ENCODE measurements at regions not wholly inside any gene's neighbourhood (a gene's known extent, or its start where the extent isn't known, plus 50 kb on each side); places are given as distances from the start of the nearest gene placed in this dataset.

DNA sequence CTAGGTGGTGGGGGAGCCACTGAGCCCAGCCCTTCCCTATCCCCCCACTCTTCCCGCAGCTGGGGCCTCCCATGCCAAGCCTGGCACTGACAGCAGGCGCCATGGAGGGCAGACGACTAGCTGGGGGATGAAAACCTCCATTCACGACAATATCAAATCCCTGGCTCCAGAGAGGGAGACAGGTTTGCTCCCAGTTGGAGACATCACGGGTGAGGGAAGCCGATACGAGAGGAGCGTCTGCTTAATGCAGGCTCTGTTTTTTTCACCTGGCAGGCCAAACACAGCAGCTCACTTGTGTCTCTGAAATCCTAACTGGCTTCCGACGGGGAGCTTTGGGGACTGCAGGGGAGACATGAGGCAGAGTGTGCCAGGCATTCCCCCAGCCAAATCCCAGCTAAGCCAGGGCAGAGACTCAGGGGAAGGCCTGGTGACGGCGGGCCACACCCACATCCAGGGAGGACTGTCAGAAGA lies 307.4 kb upstream of the ZMIZ1 start:
- H3K9ac ChIP-seq: no peak overlapping the region; a peak in 1 of 22 replicates
- H3K27me3 ChIP-seq: no peaks in the 10 kb centered on the region
- no peak for TF ChIP-seq Cebpa-rat (IDR thresholded peaks at IDR 0.05)
- no peaks in the 10 kb centered on the region for H4K20me1 ChIP-seq
- H3K27ac ChIP-seq: peak overlapping the region in 7 of 11 experiments; percentile 15 to 54 (median 33); a peak in 11 of 22 replicates
- H3K9me3 ChIP-seq (replicated peaks in 1 of 11): no peaks in the 10 kb centered on the region
- peaks cover 21 to 95% (median 78%) of the 10 kb centered on the region in 10 experiments for H3K4me1 ChIP-seq
- no peak overlapping the region for H3K4me3 ChIP-seq
- H3K36me3 ChIP-seq: no peaks in the 10 kb centered on the region
- H3K4me2 ChIP-seq: peak overlapping the region in 6 of 11 experiments; percentile 54 to 85 (median 79); a peak in 10 of 22 replicates

DNA sequence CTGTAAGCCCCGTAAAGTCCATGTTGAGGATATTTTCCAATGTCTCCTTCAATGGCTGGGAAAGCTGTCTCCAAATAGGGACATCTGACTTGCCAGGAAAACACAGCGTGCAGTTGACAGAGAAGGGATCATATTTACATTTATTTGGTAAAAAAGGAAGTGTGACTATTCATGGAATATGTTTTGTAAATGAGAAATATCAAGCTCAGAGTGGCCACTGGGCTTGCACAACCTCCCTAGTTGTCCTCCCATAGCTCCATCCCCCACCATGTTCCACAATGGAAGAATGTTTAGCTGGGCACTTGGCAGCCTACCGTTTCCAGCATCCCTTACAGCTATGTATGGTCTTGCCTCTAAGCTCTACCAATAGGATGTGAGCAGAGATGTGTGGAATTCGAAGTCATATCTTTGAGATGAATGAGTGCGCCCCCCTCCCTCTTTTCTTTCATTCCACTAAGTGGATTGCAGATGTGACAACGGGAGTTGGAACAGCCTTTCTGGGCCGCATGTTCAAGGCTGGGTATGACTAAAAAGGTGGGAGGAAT lies 306.6 kb upstream of the ZMIZ1 start:
- no peaks in the 10 kb centered on the region for H3K9me3 ChIP-seq (replicated peaks in 1 of 11)
- H3K4me1 ChIP-seq: peaks cover 13 to 86% (median 70%) of the 10 kb centered on the region in 10 experiments
- no peak overlapping the region; a peak in 1 of 22 replicates for H3K9ac ChIP-seq
- no peaks in the 10 kb centered on the region for H4K20me1 ChIP-seq
- no peak overlapping the region for H3K4me3 ChIP-seq
- no peaks in the 10 kb centered on the region for H3K27me3 ChIP-seq
- H3K4me2 ChIP-seq: peak overlapping the region in 8 of 11 experiments; percentile 10 to 85 (median 76); a peak in 14 of 22 replicates
- H3K27ac ChIP-seq: peak overlapping the region in 6 of 11 experiments; percentile 26 to 54 (median 35); a peak in 10 of 22 replicates
- TF ChIP-seq Cebpa-rat (IDR thresholded peaks at IDR 0.05): no peak
- H3K36me3 ChIP-seq: no peaks in the 10 kb centered on the region

DNA sequence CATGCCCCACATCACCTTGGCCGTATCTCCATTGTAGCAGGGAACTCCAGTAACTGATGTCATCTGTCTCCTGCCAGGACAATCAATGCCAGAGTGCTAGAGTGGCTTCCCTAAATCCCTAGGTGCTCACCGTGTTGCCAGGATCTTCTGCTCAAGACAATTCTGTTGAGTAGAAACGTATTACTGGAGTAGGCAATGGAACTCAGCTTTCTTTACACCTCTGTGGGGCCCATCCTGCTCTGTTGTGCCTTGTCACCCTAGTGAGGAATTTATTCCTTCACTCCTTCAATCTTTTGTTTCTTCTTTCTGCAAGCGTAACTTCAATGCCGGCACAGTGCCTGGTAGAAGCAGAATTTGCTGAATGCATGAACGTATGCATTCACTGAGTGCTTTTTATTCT lies 305.5 kb upstream of the ZMIZ1 start:
- Histone ChIP-seq H3K4me2 (peak overlapping the region in 5 of 11 experiments; percentile 75 to 85 (median 80); a peak in 11 of 22 replicates), H3K27ac (peak overlapping the region in 3 of 11 experiments; percentile 26 to 50 (median 47); a peak in 4 of 22 replicates), H4K20me1 (no peaks in the 10 kb centered on the region), H3K4me1 (peaks cover 2 to 76% (median 59%) of the 10 kb centered on the region in 10 experiments), H3K9me3 (replicated peaks in 1 of 11) (no peaks in the 10 kb centered on the region), H3K27me3 (no peaks in the 10 kb centered on the region), H3K9ac (no peak overlapping the region), H3K36me3 (no peaks in the 10 kb centered on the region), H3K4me3 (no peak overlapping the region)
- no peak for TF ChIP-seq Cebpa-rat (IDR thresholded peaks at IDR 0.05)

DNA sequence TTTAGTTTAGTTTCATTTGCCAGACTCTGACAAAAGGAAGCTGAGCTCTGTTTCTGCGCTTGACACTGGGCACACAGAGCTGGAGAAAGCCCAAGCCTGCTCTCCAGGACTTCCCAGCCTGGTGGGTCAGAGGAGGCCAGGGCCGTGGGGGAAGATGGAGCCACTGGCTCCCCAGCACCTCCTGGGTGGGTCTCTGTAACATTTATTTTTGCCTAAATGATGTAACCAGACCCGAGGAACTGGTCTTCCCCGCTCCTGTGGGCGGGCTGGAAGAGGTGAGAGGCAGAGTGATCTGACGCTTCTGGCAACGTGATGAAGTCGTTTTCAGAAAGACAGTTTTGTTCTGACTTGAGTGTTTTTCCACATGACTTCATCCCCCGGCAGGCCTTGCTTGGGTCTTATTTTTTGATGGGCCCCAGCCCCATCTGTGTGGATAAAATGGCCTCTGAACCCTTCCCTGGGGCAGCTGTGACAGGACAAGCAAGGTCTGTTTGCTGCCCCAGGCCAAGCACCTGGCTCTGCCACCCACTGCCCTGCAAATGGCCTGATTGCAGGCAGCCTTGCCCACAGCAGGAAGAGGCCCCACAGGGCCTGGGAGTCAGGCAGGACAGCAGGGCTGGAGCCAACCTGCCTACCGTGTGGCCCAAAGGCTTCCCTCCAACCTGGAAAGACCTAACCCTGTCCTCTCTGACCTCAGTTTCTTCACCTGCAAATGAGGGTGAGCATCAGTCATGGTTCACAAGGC lies 304.9 kb upstream of the ZMIZ1 start:
- Histone ChIP-seq H3K4me2 (peak overlapping the region in 9 of 11 experiments; percentile 23 to 85 (median 75); a peak in 17 of 22 replicates), H3K4me1 (peaks cover 0 to 71% (median 54%) of the 10 kb centered on the region in 10 experiments; a peak in 17 of 20 replicates), H3K36me3 (no peaks in the 10 kb centered on the region), H3K27ac (peak overlapping the region in 6 of 11 experiments; percentile 3 to 50 (median 44); a peak in 8 of 22 replicates), H4K20me1 (no peaks in the 10 kb centered on the region), H3K27me3 (no peaks in the 10 kb centered on the region), H3K4me3 (no peak overlapping the region), H3K9me3 (replicated peaks in 1 of 11) (no peaks in the 10 kb centered on the region), H3K9ac (no peak overlapping the region)
- no peak for TF ChIP-seq Cebpa-rat (IDR thresholded peaks at IDR 0.05)

DNA sequence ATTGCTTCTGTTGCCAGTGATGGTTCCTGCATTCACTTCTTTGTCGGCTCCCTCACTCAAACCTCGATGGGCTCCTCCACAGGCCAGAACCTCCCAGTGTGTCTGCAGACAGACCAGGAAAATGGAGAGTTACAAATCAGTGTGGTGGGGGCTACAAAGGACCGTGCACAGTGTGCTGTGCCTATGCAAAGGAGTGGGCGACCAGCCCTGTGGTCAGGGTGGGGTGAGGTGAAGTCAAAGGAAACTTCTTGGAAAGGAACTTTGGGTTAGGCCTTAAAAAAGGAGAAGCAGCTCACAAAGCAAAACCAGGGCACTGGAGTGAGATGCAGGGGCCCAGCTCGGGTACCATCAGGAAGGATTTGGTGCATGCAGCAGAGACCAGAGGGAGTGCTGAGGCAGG lies 304.3 kb upstream of the ZMIZ1 start:
- H4K20me1 ChIP-seq: no peaks in the 10 kb centered on the region
- H3K36me3 ChIP-seq: no peaks in the 10 kb centered on the region
- peak overlapping the region in 7 of 11 experiments; percentile 17 to 50 (median 47); a peak in 12 of 22 replicates for H3K27ac ChIP-seq
- no peak for TF ChIP-seq Cebpa-rat (IDR thresholded peaks at IDR 0.05)
- 0 out of 22 replicates have a peak overlapping the region, but pooled peaks of 1 of the 11 experiments have one; percentile 5 for H3K9ac ChIP-seq
- peaks cover 0 to 73% (median 50%) of the 10 kb centered on the region in 10 experiments; a peak in 17 of 20 replicates for H3K4me1 ChIP-seq
- peak overlapping the region in 9 of 11 experiments; percentile 23 to 85 (median 75); a peak in 18 of 22 replicates for H3K4me2 ChIP-seq
- H3K27me3 ChIP-seq: no peaks in the 10 kb centered on the region
- H3K4me3 ChIP-seq: no peak overlapping the region
- no peaks in the 10 kb centered on the region for H3K9me3 ChIP-seq (replicated peaks in 1 of 11)

DNA sequence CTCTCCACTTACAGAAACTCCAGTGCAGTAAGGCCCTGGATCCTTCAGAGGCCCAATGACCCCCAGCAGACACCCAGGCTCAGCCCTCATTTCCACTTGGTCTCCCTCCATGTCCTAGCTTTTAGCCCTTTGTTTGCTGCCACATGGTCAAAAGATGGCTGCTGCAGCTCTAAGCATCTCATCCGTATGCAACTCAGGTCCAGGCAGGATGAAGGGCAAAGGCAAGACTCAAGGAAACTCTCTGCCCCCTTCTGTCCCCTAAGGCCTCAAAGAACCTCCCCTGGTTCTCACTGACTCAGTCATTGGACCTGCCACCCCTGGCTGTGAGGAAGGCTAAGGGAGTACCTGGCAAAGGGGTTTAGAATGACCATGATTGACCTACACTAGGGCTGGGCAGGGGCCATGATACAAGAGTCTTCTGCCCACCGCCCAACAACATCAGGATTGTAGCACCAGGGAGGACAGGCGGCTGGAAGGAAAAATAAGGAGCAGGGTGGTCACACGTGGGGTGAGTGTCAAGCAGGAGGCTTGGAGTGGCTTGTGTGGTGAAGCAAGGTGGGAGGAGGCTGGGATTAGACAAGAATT lies 303.8 kb upstream of the ZMIZ1 start:
- H3K27ac ChIP-seq: peak overlapping the region in 7 of 11 experiments; percentile 17 to 50 (median 47); a peak in 12 of 22 replicates
- no peak for TF ChIP-seq Cebpa-rat (IDR thresholded peaks at IDR 0.05)
- H3K4me2 ChIP-seq: peak overlapping the region in 9 of 11 experiments; percentile 23 to 85 (median 75); a peak in 18 of 22 replicates
- H3K36me3 ChIP-seq: no peaks in the 10 kb centered on the region
- 0 out of 22 replicates have a peak overlapping the region, but pooled peaks of 1 of the 11 experiments have one; percentile 5 for H3K9ac ChIP-seq
- H3K27me3 ChIP-seq: no peaks in the 10 kb centered on the region
- peaks cover 0 to 68% (median 45%) of the 10 kb centered on the region in 10 experiments; a peak in 17 of 20 replicates for H3K4me1 ChIP-seq
- no peaks in the 10 kb centered on the region for H4K20me1 ChIP-seq
- H3K4me3 ChIP-seq: no peak overlapping the region
- no peaks in the 10 kb centered on the region for H3K9me3 ChIP-seq (replicated peaks in 1 of 11)

DNA sequence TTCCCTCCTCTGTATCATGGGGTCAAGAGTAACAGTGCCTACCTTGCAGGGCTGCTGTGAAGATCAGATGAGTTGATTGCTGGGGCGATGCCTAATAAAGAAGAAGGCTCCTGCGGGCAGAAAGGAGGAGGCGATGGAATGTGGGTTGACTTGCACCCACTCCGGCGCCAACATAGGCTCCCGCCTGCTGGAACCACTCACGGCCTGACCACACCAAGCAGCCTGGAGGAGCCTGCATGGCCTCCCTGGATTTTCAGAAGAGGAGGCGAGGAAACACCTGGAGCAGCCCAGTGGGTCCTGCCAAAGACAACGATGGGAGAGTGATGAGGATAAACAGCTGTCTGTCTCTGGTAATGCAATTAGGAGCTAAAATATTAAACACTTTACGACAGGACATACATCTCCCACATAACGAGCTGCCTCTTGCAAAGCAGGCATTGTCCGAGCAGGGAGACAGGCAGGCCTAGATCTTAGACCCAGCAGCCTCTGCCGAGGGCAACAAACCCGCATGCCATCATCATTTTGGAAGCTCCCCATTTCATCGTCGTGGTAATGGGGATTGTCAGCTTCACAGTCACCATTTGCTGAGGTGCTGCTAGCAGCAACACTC lies 302.9 kb upstream of the ZMIZ1 start:
- Histone ChIP-seq H3K27me3 (no peaks in the 10 kb centered on the region), H3K4me1 (peaks cover 0 to 59% (median 36%) of the 10 kb centered on the region in 10 experiments; a peak in 17 of 20 replicates), H3K9ac (no peak overlapping the region), H4K20me1 (no peaks in the 10 kb centered on the region), H3K4me2 (peak overlapping the region in 4 of 11 experiments; percentile 75 to 85 (median 80); a peak in 7 of 22 replicates), H3K36me3 (no peaks in the 10 kb centered on the region), H3K9me3 (replicated peaks in 1 of 11) (peaks cover 0 to 5% (median 0%) of the 10 kb centered on the region in 11 experiments; a peak in 1 of 22 replicates), H3K4me3 (no peak overlapping the region), H3K27ac (0 out of 22 replicates have a peak overlapping the region, but pooled peaks of 1 of the 11 experiments have one; percentile 50)
- no peak for TF ChIP-seq Cebpa-rat (IDR thresholded peaks at IDR 0.05)

DNA sequence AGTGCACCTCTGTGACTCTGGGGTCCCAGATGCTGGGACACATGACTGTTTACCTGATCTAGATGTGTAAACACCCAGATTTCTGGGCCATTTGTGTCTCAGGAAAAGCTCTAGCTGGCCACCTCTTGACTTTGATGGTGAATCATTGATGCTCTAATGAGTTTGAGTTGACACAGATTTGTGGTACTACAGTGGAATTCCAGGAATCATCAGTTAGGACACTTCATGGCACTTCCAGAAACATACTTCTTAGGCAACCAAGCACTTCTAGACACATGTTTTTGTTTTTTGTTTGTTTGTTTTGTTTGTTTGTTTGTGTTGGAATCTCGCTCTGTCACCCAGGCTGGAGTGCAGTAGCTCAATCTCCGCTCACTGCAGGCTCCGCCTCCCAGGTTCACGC lies 302.2 kb upstream of the ZMIZ1 start:
- Histone ChIP-seq H3K4me3 (no peak overlapping the region), H3K27me3 (no peaks in the 10 kb centered on the region), H3K36me3 (no peaks in the 10 kb centered on the region), H3K9me3 (replicated peaks in 1 of 11) (peaks cover 0 to 5% (median 0%) of the 10 kb centered on the region in 11 experiments; a peak in 1 of 22 replicates), H4K20me1 (no peaks in the 10 kb centered on the region), H3K9ac (no peak overlapping the region), H3K4me1 (peaks cover 0 to 51% (median 31%) of the 10 kb centered on the region in 10 experiments; a peak in 17 of 20 replicates), H3K27ac (no peak overlapping the region), H3K4me2 (no peak overlapping the region)
- no peak for TF ChIP-seq Cebpa-rat (IDR thresholded peaks at IDR 0.05)

All from BLaER1 treated with 17β-estradiol and CSF1 and Interleukin-3, amounts not matched to agents 10 nM and 100 nM (cell line).